ENCODE measurements at regions not wholly inside any gene's neighbourhood (a gene's known extent, or its start where the extent isn't known, plus 50 kb on each side); places are given as distances from the start of the nearest gene placed in this dataset.

GRCh38 chr10:90413196-90413595 lies 444.6 kb downstream of the HTR7 start:
- TF ChIP-seq EZH2 (IDR thresholded peaks at IDR 0.05; ENCODE audit: low read length, unreplicated experiment) (no peak), EZH2phosphoT487 (IDR thresholded peaks at IDR 0.05; ENCODE audit: borderline replicate concordance, low read length) (no peak)
- TF ChIP-seq, protein P1, sequence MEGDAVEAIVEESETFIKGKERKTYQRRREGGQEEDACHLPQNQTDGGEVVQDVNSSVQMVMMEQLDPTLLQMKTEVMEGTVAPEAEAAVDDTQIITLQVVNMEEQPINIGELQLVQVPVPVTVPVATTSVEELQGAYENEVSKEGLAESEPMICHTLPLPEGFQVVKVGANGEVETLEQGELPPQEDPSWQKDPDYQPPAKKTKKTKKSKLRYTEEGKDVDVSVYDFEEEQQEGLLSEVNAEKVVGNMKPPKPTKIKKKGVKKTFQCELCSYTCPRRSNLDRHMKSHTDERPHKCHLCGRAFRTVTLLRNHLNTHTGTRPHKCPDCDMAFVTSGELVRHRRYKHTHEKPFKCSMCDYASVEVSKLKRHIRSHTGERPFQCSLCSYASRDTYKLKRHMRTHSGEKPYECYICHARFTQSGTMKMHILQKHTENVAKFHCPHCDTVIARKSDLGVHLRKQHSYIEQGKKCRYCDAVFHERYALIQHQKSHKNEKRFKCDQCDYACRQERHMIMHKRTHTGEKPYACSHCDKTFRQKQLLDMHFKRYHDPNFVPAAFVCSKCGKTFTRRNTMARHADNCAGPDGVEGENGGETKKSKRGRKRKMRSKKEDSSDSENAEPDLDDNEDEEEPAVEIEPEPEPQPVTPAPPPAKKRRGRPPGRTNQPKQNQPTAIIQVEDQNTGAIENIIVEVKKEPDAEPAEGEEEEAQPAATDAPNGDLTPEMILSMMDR (conservative IDR thresholded peaks at IDR 0.05; ENCODE audit: low read depth, low read length): no peak
